8988T (cell line): ENCODE measurements at regions not wholly inside any gene's neighbourhood (a gene's known extent, or its start where the extent isn't known, plus 50 kb on each side); places are given as distances from the start of the nearest gene placed in this dataset.

Experiments used
- DNase-seq: peaks from one replicate; pipeline ENCODE4 v3.0.0; 2011

DNA sequence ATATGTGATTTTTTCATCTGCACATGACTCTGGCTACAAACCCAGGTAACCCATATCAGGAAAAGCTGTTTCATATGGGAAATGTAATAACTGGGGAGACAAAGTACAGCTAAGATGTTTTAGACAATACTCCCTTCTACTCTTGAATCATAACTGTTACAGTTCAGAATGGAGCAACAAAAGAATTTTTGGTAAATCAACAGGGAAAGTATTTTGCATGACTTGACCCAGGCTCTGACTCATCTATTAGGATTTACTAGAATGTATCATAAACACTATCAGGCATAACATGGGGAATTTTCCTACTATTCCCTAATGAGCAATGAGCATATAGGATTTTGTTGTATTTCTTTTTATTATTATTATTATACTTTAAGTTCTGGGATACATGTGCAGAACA lies 553.0 kb downstream of the SLC16A7 start:
- DNase-seq: no peak

DNA sequence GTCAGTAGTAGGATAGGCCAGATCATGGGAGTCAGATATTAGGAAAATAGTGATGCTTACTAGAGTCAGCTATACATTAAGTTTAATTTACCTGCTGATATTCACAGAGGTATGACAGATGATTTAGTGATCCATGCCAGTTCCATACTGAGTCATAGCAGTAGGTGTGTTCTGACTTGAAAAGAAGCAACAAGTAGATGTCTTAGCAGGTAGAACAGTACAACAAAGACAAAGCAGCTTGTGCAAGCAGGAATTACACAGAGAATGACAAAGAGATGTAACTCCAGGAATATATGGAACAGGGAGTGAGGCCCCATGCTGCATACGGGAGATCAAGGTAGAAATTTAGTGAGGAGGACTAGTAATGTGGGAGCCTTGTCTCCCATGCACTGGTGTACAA lies 556.9 kb downstream of the SLC16A7 start:
- DNase-seq: no peak

DNA sequence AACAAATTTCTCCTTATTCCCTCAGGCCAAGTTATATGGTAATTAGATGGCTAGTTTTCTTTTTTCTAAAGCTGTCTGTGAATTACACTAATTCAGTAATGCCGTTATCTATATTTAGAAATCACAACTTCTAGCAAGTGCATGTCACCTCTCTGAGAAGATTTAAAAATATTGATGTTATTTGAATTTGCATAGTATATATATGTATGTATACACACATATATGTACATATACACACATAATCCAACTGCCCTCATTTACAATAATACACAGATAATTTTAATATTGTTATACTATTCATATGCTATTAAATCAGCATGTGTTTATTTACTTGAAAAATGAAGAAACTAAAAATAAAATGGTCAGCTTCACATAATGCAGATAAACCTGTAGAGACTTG lies 563.9 kb downstream of the SLC16A7 start:
- DNase-seq: no peak

DNA sequence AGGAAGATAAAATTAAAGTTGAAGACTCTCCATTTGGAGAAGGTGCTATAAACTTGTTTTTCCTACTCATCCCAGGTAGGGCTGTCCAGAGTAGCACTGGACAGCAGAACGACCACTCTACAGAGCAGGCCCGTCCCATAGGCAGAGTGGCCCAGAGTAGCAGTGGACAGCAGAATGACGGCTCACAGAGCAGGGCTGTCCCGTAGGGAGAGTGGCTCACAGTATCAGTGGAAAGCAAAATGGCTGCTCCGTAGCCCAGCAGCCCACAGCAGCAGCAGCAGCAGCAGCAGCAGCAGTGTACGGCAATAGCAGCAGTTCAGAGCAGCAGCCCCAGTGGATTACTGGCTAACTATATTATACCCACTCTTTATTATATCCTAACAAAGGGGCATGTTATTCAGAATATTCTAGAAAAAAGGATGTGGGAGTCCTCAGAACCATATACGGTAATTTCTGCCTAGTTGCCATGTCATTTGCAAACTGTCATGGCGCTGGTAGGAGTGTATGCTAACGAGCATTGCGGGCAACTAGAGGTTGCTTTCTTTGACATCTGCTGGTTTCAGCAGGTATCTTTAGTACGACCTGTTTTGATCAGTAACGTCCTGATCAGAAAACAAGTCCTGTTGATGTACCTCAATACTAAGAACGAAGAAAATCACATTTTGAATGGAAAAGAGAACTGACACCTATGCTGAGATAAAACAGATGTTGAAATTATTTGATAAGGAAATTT lies 567.3 kb downstream of the SLC16A7 start:
- DNase-seq: no peak

DNA sequence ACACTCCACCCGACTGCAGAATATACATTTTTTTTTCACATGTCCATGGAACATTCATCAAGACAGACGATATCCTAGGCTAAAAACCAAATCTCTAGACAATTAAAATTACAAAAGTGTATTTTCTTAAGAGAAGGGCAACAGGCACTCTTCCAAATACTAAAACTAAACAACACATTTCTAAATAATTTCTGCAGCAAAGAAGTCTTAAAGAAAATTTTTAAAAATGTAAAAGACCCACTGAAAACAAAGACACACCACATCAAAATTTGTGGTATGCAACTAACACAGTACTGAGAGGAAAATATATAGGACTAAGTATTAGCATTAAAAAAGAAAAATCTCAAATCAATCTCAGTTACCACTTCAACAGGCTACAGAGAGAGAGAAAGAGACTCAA lies 570.0 kb downstream of the SLC16A7 start:
- no peak for DNase-seq

DNA sequence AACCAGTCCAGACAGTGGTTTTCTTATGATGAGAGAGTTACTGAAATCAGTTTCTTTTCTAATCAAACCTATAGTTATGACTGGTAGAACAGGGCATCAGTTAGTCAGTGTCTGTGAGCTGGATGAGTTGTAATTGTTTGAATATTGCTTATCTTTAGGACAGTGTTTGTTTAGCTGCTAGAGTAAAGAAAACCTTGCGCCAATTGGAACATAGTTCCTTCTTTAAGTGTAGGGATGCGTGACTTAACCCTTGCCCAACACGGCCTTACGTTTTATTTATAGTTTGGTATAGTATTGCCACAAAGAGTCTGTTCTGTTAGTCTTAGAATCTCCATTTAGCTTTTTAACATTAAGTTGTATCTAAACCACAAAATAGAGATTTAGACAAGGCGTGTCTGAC lies 572.6 kb downstream of the SLC16A7 start:
- no peak for DNase-seq

DNA sequence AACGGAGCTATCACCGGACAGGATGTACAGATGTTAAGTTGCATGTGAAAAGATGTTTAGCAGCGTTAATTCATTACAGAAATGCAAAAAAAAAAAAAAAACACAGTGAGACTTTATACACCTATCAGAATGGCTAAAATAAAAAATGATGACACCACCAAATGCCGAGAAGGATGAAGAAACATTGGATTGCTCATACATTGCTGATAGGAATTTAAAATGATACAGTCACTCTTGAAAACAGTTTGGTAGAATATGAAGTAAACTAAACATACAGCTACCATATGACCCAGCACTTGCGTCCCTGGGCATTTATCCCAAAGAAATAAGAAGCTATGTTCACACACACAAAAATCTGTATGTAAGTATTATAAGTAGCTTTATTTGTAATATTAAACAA lies 574.1 kb downstream of the SLC16A7 start:
- no peak for DNase-seq

DNA sequence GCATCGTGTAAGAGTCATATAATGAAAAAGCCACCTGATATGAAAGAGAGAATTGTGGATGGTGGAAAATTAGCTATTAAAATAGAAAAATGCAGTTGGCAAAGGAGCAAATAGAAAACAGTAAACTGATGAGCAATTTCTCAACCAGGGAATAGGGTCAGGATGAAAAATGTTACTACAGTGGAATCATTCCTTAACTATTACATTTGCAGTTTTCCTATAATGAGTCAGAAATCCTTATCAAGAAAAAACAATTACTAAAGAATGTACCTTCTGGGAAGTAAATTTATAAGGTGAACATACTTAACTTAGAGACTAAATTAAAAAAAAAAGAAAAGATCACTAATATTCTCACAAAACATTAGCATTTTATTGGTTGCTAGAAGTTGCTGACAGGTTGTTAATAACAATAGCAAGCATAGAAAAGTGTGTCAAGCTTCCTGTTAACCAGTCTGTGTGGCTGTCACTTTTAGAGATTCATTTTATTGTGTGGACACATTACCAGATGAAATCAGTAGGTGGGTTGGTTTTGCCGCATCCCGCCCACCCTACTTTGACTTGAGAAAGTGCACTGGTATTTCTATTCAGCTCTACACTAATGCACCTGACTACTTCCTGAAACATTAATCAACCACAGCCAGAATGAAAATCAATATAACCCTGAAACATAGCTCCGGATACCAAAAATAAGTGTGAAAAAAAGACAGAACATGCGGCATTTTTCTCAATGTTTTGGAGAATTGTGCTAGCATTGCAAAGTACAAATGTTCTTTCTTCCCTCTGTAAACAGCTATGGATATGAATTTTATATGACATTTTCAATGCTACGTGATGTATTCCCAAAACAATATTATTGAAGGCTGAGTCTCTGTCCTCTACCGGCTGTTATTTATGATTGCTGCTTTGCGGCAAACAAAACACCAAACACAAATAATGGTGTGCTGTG lies 576.7 kb downstream of the SLC16A7 start:
- no peak for DNase-seq

DNA sequence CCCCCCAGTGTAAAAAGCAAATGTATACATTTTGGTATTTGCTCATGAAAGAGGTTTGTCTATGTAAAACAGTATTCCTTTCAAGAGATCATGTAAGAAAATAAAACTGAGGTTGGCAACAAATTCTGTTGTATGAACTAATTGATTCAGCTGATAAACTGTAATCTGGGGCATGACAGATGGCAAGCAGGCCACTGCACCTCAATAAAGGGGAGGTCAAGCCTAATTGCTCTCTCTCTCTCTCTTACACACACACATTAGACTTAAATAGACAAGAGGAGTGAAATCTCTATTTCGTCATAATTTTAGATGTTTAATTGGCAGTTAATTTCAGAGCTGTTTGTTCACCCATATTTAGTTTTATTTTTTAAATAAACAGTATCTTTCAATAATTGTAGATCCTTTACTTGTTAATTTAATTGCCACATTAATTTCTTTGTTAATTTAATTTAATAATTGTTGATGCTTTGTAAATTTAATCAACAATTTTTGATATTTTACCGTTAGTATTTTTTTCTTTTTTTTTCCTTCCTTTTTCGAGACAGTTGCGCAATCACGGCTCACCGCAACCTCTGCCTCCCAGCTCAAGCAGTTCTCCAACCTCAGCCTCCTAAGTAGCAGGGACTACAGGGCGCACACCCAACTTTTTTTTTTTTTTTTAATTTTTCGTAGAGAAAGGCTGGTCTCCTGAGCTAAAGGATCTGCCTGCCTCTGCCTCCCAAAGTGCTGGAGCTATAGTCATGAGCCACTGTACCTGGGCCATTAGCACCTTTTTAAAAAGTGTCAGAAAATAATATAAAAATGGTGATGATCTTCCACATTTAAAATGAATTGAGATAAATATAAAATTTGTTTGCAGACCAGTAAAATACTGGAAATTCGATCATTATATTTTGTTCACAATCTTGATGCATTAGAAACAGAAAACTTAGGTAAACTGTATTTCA lies 577.7 kb downstream of the SLC16A7 start:
- no peak for DNase-seq

DNA sequence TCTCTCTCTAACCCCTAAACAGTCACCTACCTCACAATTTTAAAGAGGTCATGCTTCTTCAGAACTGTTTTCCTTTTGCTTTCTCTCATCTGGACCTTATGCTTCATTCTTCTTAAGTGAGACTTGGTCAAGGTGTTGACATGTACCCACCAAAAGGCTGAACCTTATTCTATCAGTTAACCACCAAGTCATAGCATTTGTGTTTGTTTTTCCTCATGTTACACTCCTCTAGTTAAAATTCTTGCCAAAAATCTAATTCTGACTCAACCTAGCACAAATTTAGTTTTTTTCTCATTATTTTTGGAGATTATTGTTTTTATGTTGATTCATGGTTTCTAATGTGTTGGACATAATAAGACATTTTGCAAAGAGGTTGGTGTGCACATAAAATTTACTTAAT lies 578.6 kb downstream of the SLC16A7 start:
- no peak for DNase-seq

DNA sequence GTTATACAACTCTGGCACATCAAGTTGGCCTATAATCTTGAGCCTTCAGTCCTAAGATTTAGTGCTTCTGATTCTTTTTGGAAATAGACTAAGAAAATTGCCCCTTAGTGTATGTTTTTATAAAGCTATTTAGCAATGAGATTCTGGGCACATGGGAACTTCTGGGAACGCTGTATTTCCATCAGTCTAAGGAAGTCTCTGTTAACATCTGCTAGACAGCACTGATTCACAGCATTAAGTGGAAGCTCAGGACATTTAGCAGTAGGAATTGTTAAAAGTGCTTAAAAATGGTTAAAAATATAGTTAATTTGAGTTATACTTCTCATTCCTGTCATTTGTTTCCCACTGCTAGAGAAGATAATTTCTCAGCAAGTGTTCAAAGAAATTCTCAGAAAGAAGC lies 579.1 kb downstream of the SLC16A7 start:
- DNase-seq: no peak

DNA sequence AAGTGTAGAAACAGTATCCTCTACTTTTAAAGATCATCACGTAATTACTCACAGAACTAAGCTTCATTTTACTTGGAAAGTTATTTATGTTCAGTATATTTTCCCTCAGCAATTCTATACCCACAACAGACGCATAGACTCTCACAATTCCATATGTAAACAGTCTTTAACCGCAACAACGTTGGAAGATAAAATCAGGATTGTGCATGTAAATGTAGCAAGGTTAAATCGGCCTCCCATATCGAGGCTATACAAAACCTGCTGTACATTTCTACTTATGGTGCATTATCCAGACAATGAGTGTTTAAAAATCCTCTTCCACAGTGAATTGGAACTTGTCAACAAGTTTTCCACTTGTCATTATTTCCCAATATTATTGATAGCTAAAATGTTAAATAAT lies 581.1 kb downstream of the SLC16A7 start:
- DNase-seq: no peak

DNA sequence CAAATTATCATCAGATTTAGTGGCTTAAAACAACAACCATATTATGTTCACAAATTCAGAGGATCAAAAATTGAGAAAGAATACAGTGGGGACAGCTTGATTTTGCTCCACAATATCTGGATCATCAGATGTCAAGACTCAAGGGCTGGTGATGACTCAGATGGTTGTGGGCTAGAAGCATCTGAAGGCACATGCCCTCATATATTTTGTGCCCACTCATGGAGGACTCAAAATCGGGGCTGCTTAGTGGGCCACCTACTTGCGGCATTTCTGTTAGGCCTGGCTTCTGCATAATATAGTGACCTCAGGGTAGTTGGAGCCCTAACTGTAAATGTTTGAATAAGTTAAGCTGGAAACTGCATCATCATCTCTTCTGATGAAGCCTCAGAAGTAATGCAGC lies 584.5 kb downstream of the SLC16A7 start:
- DNase-seq: no peak

DNA sequence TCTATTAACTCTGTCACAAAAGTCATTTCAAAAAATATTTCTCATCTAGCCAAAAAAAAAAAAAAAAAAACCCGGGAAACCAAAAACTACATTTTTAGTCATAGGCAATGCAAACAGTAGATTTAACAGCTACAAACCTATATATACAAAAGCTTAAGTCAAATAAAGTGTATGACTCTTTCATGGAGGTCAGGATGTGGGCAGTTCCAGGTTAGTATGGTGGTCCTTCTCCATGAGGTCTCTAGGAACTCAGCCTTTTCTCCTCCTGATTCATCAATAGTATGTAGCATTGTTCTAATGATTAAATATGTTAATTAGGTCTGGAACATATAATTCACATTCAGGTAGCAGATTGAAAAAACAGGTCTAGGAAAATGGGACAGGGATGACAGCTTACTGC lies 586.5 kb downstream of the SLC16A7 start:
- DNase-seq: no peak

DNA sequence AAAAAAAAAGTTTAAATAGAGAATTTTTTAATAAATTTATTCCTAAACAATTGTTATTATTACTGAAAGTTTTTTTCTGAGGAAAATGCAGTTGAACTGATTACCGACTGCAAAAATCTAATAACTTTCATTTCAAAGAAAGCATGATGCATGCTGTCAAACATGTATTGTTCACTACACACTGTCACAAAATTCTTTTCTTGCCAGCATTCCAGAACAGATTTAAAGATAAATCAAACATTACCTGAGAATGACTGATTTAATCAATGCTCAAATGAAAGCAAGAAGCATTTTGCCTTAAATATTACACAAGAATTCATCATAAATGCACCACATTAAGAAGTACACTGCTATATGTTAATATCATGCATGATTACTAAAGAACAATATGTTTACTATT lies 588.3 kb downstream of the SLC16A7 start:
- no peak for DNase-seq

DNA sequence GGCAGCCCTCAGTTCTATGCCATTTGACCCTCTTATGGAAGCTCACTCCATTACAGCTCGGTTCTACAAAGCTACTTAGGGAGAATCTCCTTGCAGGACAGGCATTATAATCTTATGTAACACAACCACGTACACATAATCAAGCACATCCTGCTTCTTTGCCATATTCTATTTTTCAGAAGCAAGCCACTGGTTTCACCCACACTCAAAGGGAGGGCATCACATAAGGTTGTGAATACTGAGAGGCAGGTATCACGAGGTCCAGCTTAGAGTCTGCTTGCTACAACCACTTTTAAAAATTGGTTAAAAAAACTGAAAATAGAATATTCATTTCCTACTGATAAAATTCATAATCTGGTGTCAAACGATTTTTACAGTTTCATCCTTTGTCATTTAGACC lies 589.2 kb downstream of the SLC16A7 start:
- no peak for DNase-seq

DNA sequence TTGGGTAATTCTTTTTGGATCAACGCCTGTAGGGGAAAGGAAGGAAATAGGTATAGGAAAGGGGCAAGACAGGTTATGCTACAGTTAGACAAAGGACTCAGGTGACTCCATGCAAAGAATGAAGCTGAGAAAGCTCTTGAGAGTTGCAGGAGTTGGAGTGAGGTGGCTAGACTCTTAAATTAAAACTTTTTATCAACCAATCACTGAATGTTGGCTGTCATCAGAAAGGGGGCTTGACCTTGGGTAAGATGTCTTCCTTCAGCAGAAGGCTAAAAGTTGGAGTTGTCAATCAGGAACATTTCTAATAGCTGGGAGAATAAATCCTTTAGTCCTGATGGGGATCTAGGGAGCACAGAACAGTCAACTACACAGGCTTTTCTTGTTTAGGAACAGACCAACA lies 595.4 kb downstream of the SLC16A7 start:
- DNase-seq: no peak

DNA sequence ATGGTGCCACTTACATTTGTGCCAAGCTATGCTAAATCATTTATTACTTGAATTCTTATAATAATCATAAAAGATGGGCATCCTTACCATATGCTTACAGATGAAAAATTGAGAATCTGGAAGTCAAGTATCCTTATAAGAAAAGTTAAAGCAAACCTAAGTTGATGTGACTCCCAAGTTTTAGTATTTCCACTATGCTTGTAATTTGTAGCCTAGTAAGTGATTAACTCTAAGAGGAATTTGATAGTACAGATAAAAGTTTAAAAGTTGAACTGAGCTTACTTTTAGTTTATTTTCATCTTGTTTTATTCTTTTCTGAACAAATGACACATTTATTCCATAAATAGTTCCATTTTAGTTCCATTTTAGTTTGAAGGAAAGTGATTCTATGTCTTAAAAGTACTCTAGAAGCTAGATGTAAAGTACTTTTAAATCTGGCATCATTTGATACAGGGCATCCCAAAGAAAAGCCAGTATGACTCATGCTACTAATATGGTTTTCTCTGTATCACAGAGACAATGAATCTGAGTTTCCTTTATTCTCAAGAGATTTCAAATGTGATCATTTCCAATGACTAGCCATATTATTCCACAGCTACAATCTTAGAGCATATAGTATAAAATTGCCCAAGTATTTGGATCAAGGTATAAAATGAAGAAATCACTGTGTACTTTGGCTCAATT lies 596.0 kb downstream of the SLC16A7 start:
- DNase-seq: no peak

DNA sequence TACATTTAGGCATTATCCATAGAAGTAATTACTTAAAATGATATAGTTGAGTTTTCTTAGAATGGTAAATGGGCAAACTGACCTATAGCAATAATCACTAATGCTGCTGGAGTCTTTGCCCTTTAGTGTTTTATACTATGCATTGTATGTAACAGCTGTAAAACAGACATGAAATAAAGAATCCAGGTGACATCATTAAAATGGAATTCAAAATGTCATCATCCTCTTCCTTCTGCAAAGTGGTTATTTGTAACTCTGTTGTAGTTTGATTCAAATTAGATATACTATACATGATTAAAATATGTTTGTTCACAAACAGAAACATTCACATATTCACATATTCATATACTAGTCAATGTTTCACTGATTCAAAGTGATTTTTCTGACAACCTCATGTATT lies 598.8 kb downstream of the SLC16A7 start:
- DNase-seq: no peak

DNA sequence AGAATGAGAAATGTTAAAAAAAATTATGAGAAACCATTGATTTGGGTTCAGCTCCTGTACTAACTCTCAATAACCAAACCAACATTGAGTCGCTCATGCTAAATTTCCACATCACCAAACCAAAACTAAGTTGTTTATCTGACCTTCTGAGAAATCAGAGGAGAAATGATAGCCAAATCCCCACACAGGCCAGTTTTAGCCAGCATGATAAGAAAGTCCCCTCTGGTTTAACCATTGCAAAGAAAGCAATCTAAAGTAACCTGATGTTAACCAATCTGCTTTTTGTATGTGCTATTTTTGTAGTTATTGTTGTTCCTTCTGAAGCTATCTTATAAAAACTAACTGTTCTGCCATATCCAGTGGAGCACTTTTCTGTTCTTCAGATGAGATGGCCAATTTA lies 599.7 kb downstream of the SLC16A7 start:
- no peak for DNase-seq

DNA sequence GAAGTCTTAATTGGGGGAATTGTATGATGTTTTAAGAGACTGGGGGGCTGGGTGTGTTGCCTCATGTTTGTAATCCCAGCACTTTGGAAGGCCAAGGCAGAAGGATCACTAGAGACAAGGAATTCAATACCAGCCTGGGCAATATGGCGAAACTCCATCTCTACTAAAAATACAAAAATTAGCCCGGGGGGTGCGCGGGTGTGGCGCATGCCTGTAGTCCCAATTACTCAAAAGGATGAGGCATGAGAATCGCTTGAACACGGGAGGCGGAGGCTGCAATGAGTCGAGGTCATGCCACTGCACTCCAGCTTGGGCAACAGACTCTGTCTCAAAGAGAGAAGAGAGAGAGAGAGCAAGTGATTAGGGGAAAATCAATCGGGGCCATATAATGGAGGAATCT lies 600.5 kb downstream of the SLC16A7 start:
- no peak for DNase-seq

DNA sequence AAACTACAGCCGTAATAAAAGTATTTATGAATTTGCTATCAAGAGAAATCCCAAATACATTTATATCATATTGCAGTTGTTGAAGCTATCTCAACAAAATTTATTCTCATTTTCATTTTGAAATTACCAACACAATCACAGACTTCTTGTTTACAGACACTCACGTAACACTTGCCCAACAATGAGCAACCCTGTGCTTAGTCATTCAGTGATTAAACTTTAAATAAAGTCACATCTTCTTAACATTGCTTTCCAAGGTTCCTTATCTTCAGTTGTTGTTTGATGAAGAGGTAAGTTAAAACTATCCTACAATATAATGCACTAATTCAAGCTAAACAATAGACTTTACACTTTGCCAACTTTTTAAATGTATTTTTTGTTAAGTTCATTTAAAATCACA lies 601.8 kb downstream of the SLC16A7 start:
- no peak for DNase-seq

DNA sequence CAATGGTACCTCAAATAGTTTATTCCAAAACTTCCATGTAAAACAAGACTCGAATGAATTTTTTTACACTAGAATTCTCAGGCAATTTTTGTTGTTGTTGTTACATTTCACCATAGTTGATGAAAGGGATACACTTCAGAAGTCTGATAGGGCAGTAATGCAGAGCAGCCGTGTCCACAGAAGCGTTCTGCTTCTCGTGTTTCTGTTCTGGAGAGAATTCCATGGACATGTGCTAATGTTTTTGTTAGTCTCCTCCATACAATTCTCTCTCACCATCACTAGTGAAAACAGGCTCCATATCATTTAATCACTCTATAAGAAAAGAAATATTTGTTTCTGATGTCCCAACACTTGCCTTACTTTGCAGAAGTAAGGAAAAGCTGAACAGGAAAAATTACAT lies 606.1 kb downstream of the SLC16A7 start:
- no peak for DNase-seq
